Trophoblast cell (in vitro differentiated cells and primary cell): ENCODE measurements at regions not wholly inside any gene's neighbourhood (a gene's known extent, or its start where the extent isn't known, plus 50 kb on each side); places are given as distances from the start of the nearest gene placed in this dataset.
"Not testable (repeated sequence)": the region's sequence is repeated elsewhere in the genome, so short reads cannot be mapped to it uniquely, and the experiment has no call there.

Source experiments
- DNase-seq, 2 donors: peaks; one replicate each; pipeline ENCODE4 v3.0.0-alpha.2; 2016
- H2AFZ ChIP-seq: 2 replicates; pipeline ENCODE4 v1.6.1; 2013; ENCODE audit warnings: low read length, moderate library complexity, mild to moderate bottlenecking; ENCODE audit not compliant: insufficient read depth, poor library complexity
- H2AK5ac ChIP-seq: 2 replicates; pipeline ENCODE4 v1.6.1; 2013; ENCODE audit warnings: mild to moderate bottlenecking, low read length
- H2BK120ac ChIP-seq: 2 replicates; pipeline ENCODE4 v1.6.1; 2013; ENCODE audit warnings: low read length, mild to moderate bottlenecking, moderate library complexity; ENCODE audit not compliant: insufficient read depth, poor library complexity
- H2BK12ac ChIP-seq: 2 replicates; pipeline ENCODE4 v1.6.1; 2013; ENCODE audit warnings: mild to moderate bottlenecking, low read length, moderate library complexity
- H2BK5ac ChIP-seq: 2 replicates; pipeline ENCODE4 v1.6.1; 2013; ENCODE audit warnings: low read length, low read depth, moderate library complexity, mild to moderate bottlenecking; ENCODE audit not compliant: poor library complexity
- H3K14ac ChIP-seq: 2 replicates; pipeline ENCODE4 v1.6.1; 2013; ENCODE audit warnings: mild to moderate bottlenecking, low read length
- H3K18ac ChIP-seq: 2 replicates; pipeline ENCODE4 v1.6.1; 2013; ENCODE audit warnings: mild to moderate bottlenecking, low read length
- H3K23ac ChIP-seq: 2 replicates; pipeline ENCODE4 v1.6.1; 2013; ENCODE audit warnings: low read length
- H3K27ac ChIP-seq: 2 replicates; pipeline ENCODE4 v1.5.1; 2013; ENCODE audit warnings: low read depth, mild to moderate bottlenecking, inconsistent platforms, low read length, moderate library complexity
- H3K27me3 ChIP-seq: 2 replicates; pipeline ENCODE4 v1.6.1; 2013; ENCODE audit warnings: inconsistent platforms, mild to moderate bottlenecking, low read length, moderate library complexity; ENCODE audit not compliant: insufficient read depth
- H3K36me3 ChIP-seq, 2 experiments: 1 replicate in 1 of 2; 2 replicates in 1 of 2; pipeline ENCODE4 v1.6.1; 2013; ENCODE audit warnings: low read length in 2 of 2, mild to moderate bottlenecking in 2 of 2, moderate library complexity in 1 of 2; ENCODE audit not compliant: insufficient read depth in 2 of 2, control insufficient read depth in 1 of 2
- H3K4ac ChIP-seq: 2 replicates; pipeline ENCODE4 v1.6.1; 2013; ENCODE audit warnings: low read depth, mild to moderate bottlenecking, low read length, moderate library complexity
- H3K4me1 ChIP-seq, 2 experiments: 1 replicate in 1 of 2; 2 replicates in 1 of 2; pipeline ENCODE4 v1.6.1; 2013; ENCODE audit warnings: low read length in 2 of 2, mild to moderate bottlenecking in 2 of 2, moderate library complexity in 1 of 2; ENCODE audit not compliant: insufficient read depth in 2 of 2, control insufficient read depth in 1 of 2
- H3K4me2 ChIP-seq: 2 replicates; pipeline ENCODE4 v1.6.1; 2013; ENCODE audit warnings: inconsistent platforms, mild to moderate bottlenecking, low read length, moderate library complexity
- H3K4me3 ChIP-seq: 2 replicates; pipeline ENCODE4 v1.5.1; 2013; ENCODE audit warnings: mild to moderate bottlenecking, low read depth, low read length, inconsistent platforms
- H3K79me1 ChIP-seq: one replicate; pipeline ENCODE4 v1.6.1; 2013; ENCODE audit warnings: low read length
- H3K79me2 ChIP-seq: 2 replicates; pipeline ENCODE4 v1.6.1; 2013; ENCODE audit warnings: low read length, mild to moderate bottlenecking; ENCODE audit not compliant: control insufficient read depth, insufficient read depth, poor library complexity
- H3K9ac ChIP-seq: 2 replicates; pipeline ENCODE4 v1.6.1; 2013; ENCODE audit warnings: mild to moderate bottlenecking, low read length
- H3K9me3 ChIP-seq: 2 replicates; pipeline ENCODE4 v1.6.1; 2013; ENCODE audit warnings: low read depth, mild to moderate bottlenecking, control low read depth, inconsistent platforms, low read length; ENCODE audit not compliant: insufficient read depth
- H4K12ac ChIP-seq: 2 replicates; pipeline ENCODE4 v1.6.1; 2013; ENCODE audit warnings: low read depth, mild to moderate bottlenecking, low read length, moderate library complexity
- H4K8ac ChIP-seq: 2 replicates; pipeline ENCODE4 v1.6.1; 2013; ENCODE audit warnings: low read depth, mild to moderate bottlenecking, low read length, moderate library complexity
- H4K91ac ChIP-seq: one replicate; pipeline ENCODE4 v1.6.1; 2013; ENCODE audit warnings: low read depth, mild to moderate bottlenecking, low read length, moderate library complexity
- WGBS: extraction: QIAGEN DNeasy Blood & Tissue Kit; methylation state at CpG from one replicate; pipeline ENCODE4 v1.1.7; 2013; ENCODE audit warnings: missing lambda C conversion rate; ENCODE audit not compliant: insufficient read length, insufficient coverage; ENCODE audit errors: extremely low coverage; 5-methylcytosine and 5-hydroxymethylcytosine counted together

- no peaks in the 10 kb centered on the region for H3K27me3 ChIP-seq
- WGBS: no CpG with 5 or more reads among the region's 2 CpGs
- H3K18ac ChIP-seq: no peak overlapping the region
- H3K14ac ChIP-seq: no peak overlapping the region
- no peak overlapping the region for H3K9ac ChIP-seq
- DNase-seq: no peak
- H3K4me2 ChIP-seq: no peak overlapping the region
- H2BK120ac ChIP-seq: no peak overlapping the region
- no peak overlapping the region for H3K4ac ChIP-seq
- H3K4me1 ChIP-seq: no peaks in the 10 kb centered on the region
- H2BK5ac ChIP-seq: no peak overlapping the region
- H3K9me3 ChIP-seq: no peaks in the 10 kb centered on the region
- no peaks in the 10 kb centered on the region for H3K36me3 ChIP-seq
- H2AK5ac ChIP-seq: no peak overlapping the region
- H4K8ac ChIP-seq: no peak overlapping the region
- no peak overlapping the region for H3K23ac ChIP-seq
- H2AFZ ChIP-seq: no peak overlapping the region
- no peak overlapping the region for H2BK12ac ChIP-seq
- H4K12ac ChIP-seq: no peak overlapping the region
- no peaks in the 10 kb centered on the region for H3K79me1 ChIP-seq
- H3K27ac ChIP-seq: no peak overlapping the region
- H3K4me3 ChIP-seq: no peak overlapping the region
- no peak overlapping the region for H4K91ac ChIP-seq
- no peaks in the 10 kb centered on the region for H3K79me2 ChIP-seq
Measured at GRCh38 chr12:91703491-91704283, 442.0 kb downstream of the BTG1 start.

- Histone ChIP-seq H3K4me2 (no peak overlapping the region), H4K91ac (no peak overlapping the region), H3K23ac (no peak overlapping the region), H3K18ac (no peak overlapping the region), H3K27me3 (no peaks in the 10 kb centered on the region), H4K12ac (no peak overlapping the region), H3K36me3 (no peaks in the 10 kb centered on the region), H4K8ac (no peak overlapping the region), H3K4ac (no peak overlapping the region), H2BK12ac (no peak overlapping the region), H3K9me3 (no peaks in the 10 kb centered on the region), H2BK5ac (no peak overlapping the region), H2AFZ (no peak overlapping the region), H3K9ac (no peak overlapping the region), H3K27ac (no peak overlapping the region), H2AK5ac (no peak overlapping the region), H2BK120ac (no peak overlapping the region), H3K14ac (no peak overlapping the region), H3K79me2 (no peaks in the 10 kb centered on the region), H3K4me1 (no peaks in the 10 kb centered on the region), H3K79me1 (no peaks in the 10 kb centered on the region), H3K4me3 (no peak overlapping the region)
- no CpG with 5 or more reads among the region's 3 CpGs for WGBS
- no peak for DNase-seq
Measured at GRCh38 chr12:91702843-91703425, 442.7 kb downstream of the BTG1 start.

GRCh38 chr12:91695964-91696363 lies 449.7 kb downstream of the BTG1 start:
- no peak overlapping the region for H3K18ac ChIP-seq
- H3K9me3 ChIP-seq: no peaks in the 10 kb centered on the region
- H2BK12ac ChIP-seq: no peak overlapping the region
- no CpG with 5 or more reads among the region's 1 CpG for WGBS
- H2AK5ac ChIP-seq: no peak overlapping the region
- no peak overlapping the region for H3K4ac ChIP-seq
- H3K14ac ChIP-seq: no peak overlapping the region
- no peak overlapping the region for H2BK120ac ChIP-seq
- no peaks in the 10 kb centered on the region for H3K79me2 ChIP-seq
- H2AFZ ChIP-seq: no peak overlapping the region
- H3K27me3 ChIP-seq: no peaks in the 10 kb centered on the region
- H3K23ac ChIP-seq: no peak overlapping the region
- H3K4me2 ChIP-seq: no peak overlapping the region
- H3K4me3 ChIP-seq: no peak overlapping the region
- no peak overlapping the region for H4K12ac ChIP-seq
- H4K8ac ChIP-seq: no peak overlapping the region
- H2BK5ac ChIP-seq: no peak overlapping the region
- H3K9ac ChIP-seq: no peak overlapping the region
- no peaks in the 10 kb centered on the region for H3K4me1 ChIP-seq
- H3K36me3 ChIP-seq: no peaks in the 10 kb centered on the region
- no peak overlapping the region for H4K91ac ChIP-seq
- no peak for DNase-seq
- no peaks in the 10 kb centered on the region for H3K79me1 ChIP-seq
- no peak overlapping the region for H3K27ac ChIP-seq

GRCh38 chr12:91695406-91695805 lies 450.2 kb downstream of the BTG1 start:
- H2AK5ac ChIP-seq, H2AFZ ChIP-seq, H3K14ac ChIP-seq, H3K4me3 ChIP-seq, H3K36me3 ChIP-seq, H3K27ac ChIP-seq, H3K4me2 ChIP-seq, H3K9me3 ChIP-seq, H3K4ac ChIP-seq, H4K8ac ChIP-seq, DNase-seq, H2BK120ac ChIP-seq, H3K4me1 ChIP-seq, H4K91ac ChIP-seq, H3K79me1 ChIP-seq, H3K18ac ChIP-seq, H2BK12ac ChIP-seq, H3K23ac ChIP-seq, H4K12ac ChIP-seq, H2BK5ac ChIP-seq, H3K27me3 ChIP-seq, H3K9ac ChIP-seq, H3K79me2 ChIP-seq: not testable (repeated sequence)
- no CpG with 5 or more reads among the region's 3 CpGs for WGBS
